ENCODE measurements at regions not wholly inside any gene's neighbourhood (a gene's known extent, or its start where the extent isn't known, plus 50 kb on each side); places are given as distances from the start of the nearest gene placed in this dataset.
A peak's percentile ranks its signal among the peaks of the same experiment; 100 is the strongest.

DNA sequence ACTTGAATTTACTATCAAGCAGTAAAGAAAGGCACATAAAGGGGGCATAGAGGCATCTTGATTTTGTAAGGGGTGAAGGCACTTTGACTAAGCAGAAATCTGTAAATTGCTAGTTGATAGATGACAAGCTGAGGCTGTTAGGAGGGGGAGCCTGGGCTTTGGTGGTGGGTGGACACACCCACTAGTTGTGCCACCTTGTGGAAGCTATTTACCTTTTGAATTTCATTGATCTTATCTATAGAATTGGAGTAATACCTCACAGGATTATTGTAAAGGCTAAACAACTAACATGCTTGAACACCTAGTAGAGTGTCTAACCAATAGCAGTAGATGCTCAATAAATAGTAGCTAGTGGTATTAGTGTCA, 142.8 kb upstream of the KCNIP4 start:
- intact Hi-C loops (cut with micrococcal nuclease): no loop called here
- TF ChIP-seq, protein P1, sequence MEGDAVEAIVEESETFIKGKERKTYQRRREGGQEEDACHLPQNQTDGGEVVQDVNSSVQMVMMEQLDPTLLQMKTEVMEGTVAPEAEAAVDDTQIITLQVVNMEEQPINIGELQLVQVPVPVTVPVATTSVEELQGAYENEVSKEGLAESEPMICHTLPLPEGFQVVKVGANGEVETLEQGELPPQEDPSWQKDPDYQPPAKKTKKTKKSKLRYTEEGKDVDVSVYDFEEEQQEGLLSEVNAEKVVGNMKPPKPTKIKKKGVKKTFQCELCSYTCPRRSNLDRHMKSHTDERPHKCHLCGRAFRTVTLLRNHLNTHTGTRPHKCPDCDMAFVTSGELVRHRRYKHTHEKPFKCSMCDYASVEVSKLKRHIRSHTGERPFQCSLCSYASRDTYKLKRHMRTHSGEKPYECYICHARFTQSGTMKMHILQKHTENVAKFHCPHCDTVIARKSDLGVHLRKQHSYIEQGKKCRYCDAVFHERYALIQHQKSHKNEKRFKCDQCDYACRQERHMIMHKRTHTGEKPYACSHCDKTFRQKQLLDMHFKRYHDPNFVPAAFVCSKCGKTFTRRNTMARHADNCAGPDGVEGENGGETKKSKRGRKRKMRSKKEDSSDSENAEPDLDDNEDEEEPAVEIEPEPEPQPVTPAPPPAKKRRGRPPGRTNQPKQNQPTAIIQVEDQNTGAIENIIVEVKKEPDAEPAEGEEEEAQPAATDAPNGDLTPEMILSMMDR (IDR thresholded peaks at IDR 0.05; ENCODE audit: unreplicated experiment): no peak
- Mint-ChIP-seq H3K4me1 (ENCODE audit: insufficient read depth, unreplicated experiment) (peaks cover 6% of the 10 kb centered on the region), H3K27me3 (ENCODE audit: insufficient read depth, unreplicated experiment) (no peaks in the 10 kb centered on the region), H3K4me3 (ENCODE audit: unreplicated experiment) (no peak overlapping the region), H3K27ac (ENCODE audit: low read depth, unreplicated experiment) (no peak overlapping the region), H3K9me3 (ENCODE audit: unreplicated experiment) (peaks cover 2% of the 10 kb centered on the region), H3K36me3 (ENCODE audit: insufficient read depth, unreplicated experiment) (no peaks in the 10 kb centered on the region)
- DNase-seq (ENCODE audit: unreplicated experiment): peak; percentile 9
- no TSS peak for BruUV-seq (replicated peaks)
- ChIA-PET CTCF (interaction anchor here (1.0 to 1.2 kb wide), 3 partner anchors 15 to 298 kb away, joined by 3 read pairs; no protein-coding TSS in a partner anchor), POLR2A (no interaction called here)

DNA sequence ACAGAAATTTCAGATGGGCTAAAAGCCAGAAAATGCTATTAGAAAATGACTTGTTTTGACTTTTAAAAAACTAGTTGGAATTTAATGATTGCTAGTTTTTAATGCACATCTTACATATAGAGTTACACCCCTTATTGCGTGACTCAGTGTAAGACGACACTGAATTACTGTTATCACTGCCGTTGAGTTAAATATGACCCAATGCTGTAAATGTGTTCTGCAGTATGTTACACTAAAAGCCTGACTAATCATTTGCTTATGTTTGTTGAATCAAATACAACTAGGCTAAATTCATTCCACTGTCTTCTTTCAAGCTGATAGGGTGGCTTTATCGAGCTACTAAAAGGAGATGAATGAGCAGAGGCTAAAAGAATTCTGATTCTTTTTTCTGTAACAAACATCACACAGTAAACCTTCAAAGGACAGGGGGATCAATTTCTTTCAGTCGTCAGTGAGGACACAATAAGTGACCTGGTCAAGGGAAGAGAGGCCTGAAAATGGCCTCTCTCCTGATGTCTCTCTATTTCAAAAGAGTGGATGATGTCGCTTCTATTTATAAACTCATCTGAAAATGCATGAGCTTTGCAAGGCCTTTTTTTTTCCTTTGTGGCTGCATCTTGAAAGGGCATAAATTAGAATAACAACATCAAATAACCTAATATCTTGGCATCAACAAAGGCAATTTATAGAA, 142.2 kb upstream of the KCNIP4 start:
- H3K27ac Mint-ChIP-seq (ENCODE audit: low read depth, unreplicated experiment): no peak overlapping the region
- intact Hi-C loops (cut with micrococcal nuclease): no loop called here
- H3K27me3 Mint-ChIP-seq (ENCODE audit: insufficient read depth, unreplicated experiment): no peaks in the 10 kb centered on the region
- TF ChIP-seq, protein P1 (IDR thresholded peaks at IDR 0.05; ENCODE audit: unreplicated experiment): no peak
- peaks cover 6% of the 10 kb centered on the region for H3K4me1 Mint-ChIP-seq (ENCODE audit: insufficient read depth, unreplicated experiment)
- ChIA-PET POLR2A (no interaction called here), CTCF (interaction anchor here (0.6 to 1.2 kb wide), 4 partner anchors 14 to 298 kb away, joined by 3 to 4 read pairs (median 3); no protein-coding TSS in a partner anchor)
- peaks cover 8% of the 10 kb centered on the region for H3K9me3 Mint-ChIP-seq (ENCODE audit: unreplicated experiment)
- no peak overlapping the region for H3K4me3 Mint-ChIP-seq (ENCODE audit: unreplicated experiment)
- H3K36me3 Mint-ChIP-seq (ENCODE audit: insufficient read depth, unreplicated experiment): no peaks in the 10 kb centered on the region
- BruUV-seq (replicated peaks): no TSS peak
- peak; percentile 10 for DNase-seq (ENCODE audit: unreplicated experiment)

DNA sequence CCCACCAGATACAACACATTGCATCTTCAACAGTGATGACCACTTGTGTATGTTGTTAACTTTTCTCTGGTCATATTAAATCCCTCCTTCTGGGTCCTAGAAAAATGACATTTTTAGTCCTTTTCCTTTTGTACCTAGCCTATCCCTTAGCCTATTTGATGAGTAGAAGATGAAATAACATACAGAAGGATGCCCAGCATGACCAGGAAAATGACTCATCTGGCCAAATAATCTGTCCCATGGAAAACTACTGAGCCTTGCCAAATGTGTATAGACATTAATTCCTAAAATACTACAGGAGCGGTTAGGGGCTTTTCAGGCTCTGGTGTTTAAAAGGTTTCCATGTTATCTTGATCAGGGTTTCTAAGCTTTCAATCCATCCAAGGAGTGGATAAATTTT, 129.0 kb upstream of the KCNIP4 start:
- Mint-ChIP-seq H3K4me1 (ENCODE audit: insufficient read depth, unreplicated experiment) (no peaks in the 10 kb centered on the region), H3K4me3 (ENCODE audit: unreplicated experiment) (no peak overlapping the region), H3K9me3 (ENCODE audit: unreplicated experiment) (peaks cover 8% of the 10 kb centered on the region), H3K36me3 (ENCODE audit: insufficient read depth, unreplicated experiment) (no peaks in the 10 kb centered on the region), H3K27ac (ENCODE audit: low read depth, unreplicated experiment) (no peak overlapping the region), H3K27me3 (ENCODE audit: insufficient read depth, unreplicated experiment) (no peaks in the 10 kb centered on the region)
- peak; percentile 9 for DNase-seq (ENCODE audit: unreplicated experiment)
- intact Hi-C loops (cut with micrococcal nuclease): no loop called here
- TF ChIP-seq, protein P1 (IDR thresholded peaks at IDR 0.05; ENCODE audit: unreplicated experiment): no peak
- ChIA-PET POLR2A (no interaction called here), CTCF (no interaction called here)
- no TSS peak for BruUV-seq (replicated peaks)

DNA sequence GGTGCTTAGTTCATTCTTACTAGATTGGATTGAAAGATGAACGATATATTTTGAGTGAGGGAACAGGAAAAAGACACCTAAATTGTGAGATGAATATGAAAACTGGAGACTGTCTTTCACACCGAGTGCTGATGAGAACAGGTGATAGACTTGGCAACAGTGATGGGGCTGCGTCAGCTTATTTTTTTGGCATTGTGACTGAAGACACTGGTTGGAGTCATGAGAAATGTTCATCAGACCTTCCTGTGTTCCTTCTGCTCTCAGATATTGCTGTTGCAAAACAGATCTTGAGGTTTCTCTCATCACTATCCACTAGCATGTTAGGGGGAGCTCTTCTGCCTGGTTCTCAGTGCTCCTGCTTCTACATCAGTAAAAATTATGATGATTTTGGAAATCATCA, 124.2 kb upstream of the KCNIP4 start:
- TF ChIP-seq, protein P1 (IDR thresholded peaks at IDR 0.05; ENCODE audit: unreplicated experiment): no peak
- ChIA-PET POLR2A (no interaction called here), CTCF (interaction anchor here (0.6 to 1.2 kb wide), 2 partner anchors 283 to 567 kb away, joined by 3 read pairs; no protein-coding TSS in a partner anchor)
- no peak for DNase-seq (ENCODE audit: unreplicated experiment)
- H3K9me3 Mint-ChIP-seq (ENCODE audit: unreplicated experiment): peaks cover 8% of the 10 kb centered on the region
- peaks cover 9% of the 10 kb centered on the region for H3K4me1 Mint-ChIP-seq (ENCODE audit: insufficient read depth, unreplicated experiment)
- no peaks in the 10 kb centered on the region for H3K36me3 Mint-ChIP-seq (ENCODE audit: insufficient read depth, unreplicated experiment)
- no peak overlapping the region for H3K4me3 Mint-ChIP-seq (ENCODE audit: unreplicated experiment)
- intact Hi-C loops (cut with micrococcal nuclease): no loop called here
- no peak overlapping the region for H3K27ac Mint-ChIP-seq (ENCODE audit: low read depth, unreplicated experiment)
- no peaks in the 10 kb centered on the region for H3K27me3 Mint-ChIP-seq (ENCODE audit: insufficient read depth, unreplicated experiment)
- no TSS peak for BruUV-seq (replicated peaks)

All from MCF 10A (cell line).